HFFc6 (cell line): ENCODE measurements at regions not wholly inside any gene's neighbourhood (a gene's known extent, or its start where the extent isn't known, plus 50 kb on each side); places are given as distances from the start of the nearest gene placed in this dataset.

ENCODE experiments used
- DNase-seq: peaks from one replicate; pipeline ENCODE4 v3.0.0-alpha.2; 2018
- H3K27ac Mint-ChIP-seq: 2 replicates; pipeline ENCODE4 v1.8.0; 2020; ENCODE audit warnings: mild to moderate bottlenecking, mixed read lengths
- H3K27me3 Mint-ChIP-seq: 2 replicates; pipeline ENCODE4 v1.8.0; 2021; ENCODE audit warnings: mild to moderate bottlenecking, moderate library complexity, mixed read lengths; ENCODE audit not compliant: insufficient read depth
- H3K36me3 Mint-ChIP-seq: 2 replicates; pipeline ENCODE4 v1.8.0; 2021; ENCODE audit warnings: low read depth, mixed read lengths
- H3K4me1 Mint-ChIP-seq: 2 replicates; pipeline ENCODE4 v1.8.0; 2020; ENCODE audit warnings: low read depth, mixed read lengths
- H3K4me3 Mint-ChIP-seq: 2 replicates; pipeline ENCODE4 v1.8.0; 2020; ENCODE audit warnings: mild to moderate bottlenecking, moderate library complexity, mixed read lengths
- H3K9me3 Mint-ChIP-seq: 2 replicates; pipeline ENCODE4 v1.8.0; 2020; ENCODE audit warnings: mild to moderate bottlenecking, mixed read lengths
- TF ChIP-seq, protein P1 (sequence below): fragments of 200-600 bp; sonication (generic); IDR thresholded peaks from 2 replicates; pipeline ENCODE4 v1.5.0; 2021; ENCODE audit warnings: antibody characterized with exemption, mild to moderate bottlenecking

DNA sequence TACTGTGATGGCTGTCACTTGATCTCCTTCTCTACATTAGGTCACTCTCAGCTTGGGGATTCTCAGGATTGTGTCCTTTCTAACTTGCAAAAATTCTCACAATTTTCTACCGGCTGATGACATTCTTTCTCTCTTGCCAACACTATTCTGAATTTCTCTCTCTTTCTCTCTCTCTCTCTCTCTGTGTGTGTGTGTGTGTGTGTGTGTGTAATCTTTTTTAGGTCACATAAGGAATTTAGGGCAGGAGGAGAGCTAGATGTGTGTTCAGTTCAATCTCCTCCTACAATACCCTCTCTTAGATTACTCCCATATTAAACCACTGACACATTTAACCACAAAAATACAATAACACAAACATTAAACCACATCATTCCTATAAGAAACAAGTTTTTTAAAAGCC, 242.3 kb upstream of the NREP start:
- peak; percentile 60 for DNase-seq
- Mint-ChIP-seq H3K27me3 (no peaks in the 10 kb centered on the region), H3K27ac (peak overlapping the region; percentile 76), H3K4me3 (peak overlapping the region; percentile 25), H3K9me3 (no peaks in the 10 kb centered on the region), H3K4me1 (peaks cover 83% of the 10 kb centered on the region), H3K36me3 (peaks cover 4% of the 10 kb centered on the region; the same call in 1 of the 2 replicates)
- TF ChIP-seq, protein P1, sequence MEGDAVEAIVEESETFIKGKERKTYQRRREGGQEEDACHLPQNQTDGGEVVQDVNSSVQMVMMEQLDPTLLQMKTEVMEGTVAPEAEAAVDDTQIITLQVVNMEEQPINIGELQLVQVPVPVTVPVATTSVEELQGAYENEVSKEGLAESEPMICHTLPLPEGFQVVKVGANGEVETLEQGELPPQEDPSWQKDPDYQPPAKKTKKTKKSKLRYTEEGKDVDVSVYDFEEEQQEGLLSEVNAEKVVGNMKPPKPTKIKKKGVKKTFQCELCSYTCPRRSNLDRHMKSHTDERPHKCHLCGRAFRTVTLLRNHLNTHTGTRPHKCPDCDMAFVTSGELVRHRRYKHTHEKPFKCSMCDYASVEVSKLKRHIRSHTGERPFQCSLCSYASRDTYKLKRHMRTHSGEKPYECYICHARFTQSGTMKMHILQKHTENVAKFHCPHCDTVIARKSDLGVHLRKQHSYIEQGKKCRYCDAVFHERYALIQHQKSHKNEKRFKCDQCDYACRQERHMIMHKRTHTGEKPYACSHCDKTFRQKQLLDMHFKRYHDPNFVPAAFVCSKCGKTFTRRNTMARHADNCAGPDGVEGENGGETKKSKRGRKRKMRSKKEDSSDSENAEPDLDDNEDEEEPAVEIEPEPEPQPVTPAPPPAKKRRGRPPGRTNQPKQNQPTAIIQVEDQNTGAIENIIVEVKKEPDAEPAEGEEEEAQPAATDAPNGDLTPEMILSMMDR = no peak

DNA sequence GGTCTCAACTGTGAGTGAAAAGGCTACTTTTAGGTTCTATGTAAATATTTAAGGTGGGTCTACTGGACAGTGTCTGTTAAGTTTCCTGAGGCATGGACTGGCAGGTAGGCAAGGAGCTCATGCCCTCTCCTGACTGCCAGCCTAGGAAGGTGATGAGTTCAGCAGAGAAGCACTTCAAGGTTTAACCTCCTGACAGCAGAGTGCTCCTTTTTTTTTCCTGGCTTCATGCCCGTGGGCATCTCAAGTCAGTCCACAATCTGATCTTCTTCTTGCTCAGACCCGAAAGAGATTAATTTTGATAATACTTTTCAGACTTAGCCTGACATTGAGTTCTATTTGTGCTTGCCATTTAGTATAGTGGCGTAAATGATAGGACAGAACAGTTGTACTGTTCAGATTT, 241.9 kb upstream of the NREP start:
- Mint-ChIP-seq H3K36me3 (peaks cover 8% of the 10 kb centered on the region; the same call in 1 of the 2 replicates), H3K4me3 (peak overlapping the region; percentile 25), H3K9me3 (no peaks in the 10 kb centered on the region), H3K4me1 (peaks cover 79% of the 10 kb centered on the region), H3K27ac (peak overlapping the region; percentile 76), H3K27me3 (no peaks in the 10 kb centered on the region)
- TF ChIP-seq, protein P1 = no peak
- no peak for DNase-seq

DNA sequence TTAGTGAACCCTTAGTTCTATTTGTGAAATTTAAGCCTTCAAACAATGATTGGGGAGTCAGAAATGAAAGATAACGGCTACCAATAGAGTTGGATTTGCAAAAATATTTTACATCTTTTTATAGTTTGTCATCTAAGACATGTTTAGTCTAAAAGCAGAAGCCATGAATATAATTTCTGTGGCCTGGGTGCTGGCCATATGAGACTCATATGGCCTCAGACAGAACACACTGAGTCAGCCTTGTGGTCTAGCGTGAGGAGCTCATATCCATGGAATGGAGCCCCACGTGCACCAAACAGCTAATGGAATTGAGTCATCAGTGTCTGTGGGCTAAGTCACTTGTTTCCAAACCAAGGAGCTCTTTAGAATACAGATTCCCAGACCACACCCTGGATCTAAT, 240.7 kb upstream of the NREP start:
- TF ChIP-seq, protein P1 = no peak
- Mint-ChIP-seq H3K4me3 (peak overlapping the region; percentile 35), H3K27me3 (peaks cover 2% of the 10 kb centered on the region; the same call in 1 of the 2 replicates), H3K4me1 (peaks cover 67% of the 10 kb centered on the region), H3K36me3 (peaks cover 8% of the 10 kb centered on the region; the same call in 1 of the 2 replicates), H3K9me3 (no peaks in the 10 kb centered on the region), H3K27ac (peak overlapping the region; percentile 76)
- peak; percentile 99 for DNase-seq

DNA sequence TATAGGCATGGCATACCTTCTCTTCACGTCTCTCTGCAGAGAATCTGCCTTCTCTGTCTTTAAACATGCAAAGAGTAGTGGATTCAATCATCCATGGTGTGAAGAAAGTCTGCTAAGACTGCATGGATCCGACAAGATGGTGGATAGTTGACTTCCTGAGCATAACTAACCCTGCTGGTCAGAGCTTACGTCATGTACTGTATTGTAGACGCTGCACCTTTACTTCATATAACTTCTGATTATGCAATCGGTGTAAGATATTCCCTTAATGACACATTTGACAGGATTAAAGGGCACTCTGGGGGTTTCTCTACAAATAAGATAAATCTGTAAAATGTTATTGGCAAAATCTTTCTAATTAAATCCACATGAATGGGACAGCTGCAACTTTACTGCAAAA, 240.3 kb upstream of the NREP start:
- Mint-ChIP-seq H3K4me1 (peaks cover 63% of the 10 kb centered on the region), H3K27me3 (peaks cover 2% of the 10 kb centered on the region; the same call in 1 of the 2 replicates), H3K9me3 (no peaks in the 10 kb centered on the region), H3K4me3 (peak overlapping the region; percentile 35), H3K27ac (peak overlapping the region; percentile 76), H3K36me3 (peaks cover 8% of the 10 kb centered on the region; the same call in 1 of the 2 replicates)
- no peak for DNase-seq
- TF ChIP-seq, protein P1 = no peak

DNA sequence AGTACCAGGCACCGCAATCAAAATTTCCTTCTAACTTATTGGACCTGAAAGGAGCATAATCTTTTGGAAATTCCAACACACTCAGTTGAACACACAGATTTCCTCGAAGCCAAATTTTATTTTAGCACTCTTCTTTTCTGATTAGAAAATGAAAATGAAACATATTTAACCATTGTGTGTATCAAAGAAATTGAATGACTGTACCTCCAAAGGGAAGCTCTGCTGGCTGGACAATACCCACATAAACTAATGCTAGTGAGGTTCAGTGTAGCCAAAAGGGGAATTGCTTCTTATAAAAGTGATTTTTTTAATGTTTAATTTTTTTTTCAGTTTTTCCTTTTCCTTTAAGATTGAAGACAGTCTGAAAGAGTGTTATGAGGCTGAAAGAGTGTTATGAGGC, 239.6 kb upstream of the NREP start:
- H3K27ac Mint-ChIP-seq = peak overlapping the region; percentile 76
- H3K36me3 Mint-ChIP-seq = peaks cover 8% of the 10 kb centered on the region; the same call in 1 of the 2 replicates
- TF ChIP-seq, protein P1 = no peak
- peaks cover 56% of the 10 kb centered on the region for H3K4me1 Mint-ChIP-seq
- peaks cover 5% of the 10 kb centered on the region for H3K9me3 Mint-ChIP-seq
- H3K27me3 Mint-ChIP-seq = peaks cover 2% of the 10 kb centered on the region; the same call in 1 of the 2 replicates
- peak overlapping the region; percentile 69 for H3K4me3 Mint-ChIP-seq
- no peak for DNase-seq
